ENCODE measurements at regions not wholly inside any gene's neighbourhood (a gene's known extent, or its start where the extent isn't known, plus 50 kb on each side); places are given as distances from the start of the nearest gene placed in this dataset.

GRCh38 chr5:2172471-2172870, 289.7 kb upstream of the IRX4 start:
- no peak for DNase-seq (ENCODE audit: low read depth)

GRCh38 chr5:2170761-2171160, 288.0 kb upstream of the IRX4 start:
- no peak overlapping the region for H3K9ac ChIP-seq (ENCODE audit: low read length)
- peaks cover 62% of the 10 kb centered on the region for H3K27me3 ChIP-seq (replicated peaks; ENCODE audit: control insufficient read depth, insufficient read depth, low read length)
- DNase-seq (ENCODE audit: low read depth), result no peak

More at GRCh38 chr5:2172471-2172870, 289.7 kb upstream of the IRX4 start:
- Histone ChIP-seq H3K27me3 (replicated peaks; ENCODE audit: control insufficient read depth, insufficient read depth, low read length) (peaks cover 58% of the 10 kb centered on the region), H3K36me3 (ENCODE audit: control insufficient read depth, insufficient read depth, low read length, severe bottlenecking) (no peaks in the 10 kb centered on the region), H3K4me3 (ENCODE audit: low read length) (no peak overlapping the region), H3K9ac (ENCODE audit: low read length) (no peak overlapping the region), H3K9me3 (ENCODE audit: control insufficient read depth, low read length) (no peaks in the 10 kb centered on the region), H3K4me1 (ENCODE audit: control insufficient read depth, insufficient read depth, low read length) (no peaks in the 10 kb centered on the region)

DNA sequence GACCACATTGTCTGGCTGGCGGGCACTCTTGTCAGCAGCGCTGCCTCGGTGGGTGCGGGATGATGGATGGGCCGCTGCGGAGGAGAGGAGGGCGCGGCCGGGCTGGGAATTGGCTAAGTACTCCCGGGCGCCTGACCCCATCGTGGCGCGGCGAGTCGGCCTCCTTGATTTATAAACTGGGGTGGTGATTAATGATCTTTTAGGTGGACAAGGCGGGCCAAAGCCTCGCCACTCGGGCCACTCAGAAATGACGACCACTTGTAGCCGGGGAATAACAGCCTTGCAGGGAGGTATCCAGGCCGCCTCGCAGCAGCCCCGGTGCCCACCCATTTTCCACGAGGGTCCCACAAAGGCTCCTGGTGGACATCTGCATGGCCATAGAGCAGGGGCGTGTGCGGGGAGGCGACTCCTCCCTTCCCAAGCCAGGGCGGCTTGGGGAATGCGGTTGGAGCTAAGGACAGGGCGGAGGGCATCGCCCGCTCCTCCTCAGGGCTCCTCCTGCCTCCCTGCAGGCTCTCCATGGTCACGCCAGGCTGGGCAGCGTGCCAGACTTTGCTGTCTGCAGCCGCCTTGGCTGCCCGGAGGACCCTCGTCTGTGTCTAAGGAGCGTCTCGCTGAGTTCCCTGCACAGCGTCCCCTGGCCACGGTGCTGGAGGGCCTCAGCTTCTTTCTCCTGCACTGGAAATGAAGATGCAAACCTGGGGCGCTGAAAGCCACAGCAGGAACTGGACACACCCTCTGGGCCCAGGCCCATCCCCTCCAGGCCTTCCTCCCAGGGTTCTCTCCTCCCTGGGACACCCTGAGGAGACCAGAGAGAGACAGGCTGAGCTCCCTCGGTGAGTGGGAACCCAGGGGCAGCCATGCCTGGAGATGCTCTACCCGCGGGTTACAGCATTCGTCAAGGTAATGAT, 287.4 kb upstream of the IRX4 start:
- Histone ChIP-seq H3K9me3 (ENCODE audit: control insufficient read depth, low read length) (no peaks in the 10 kb centered on the region), H3K36me3 (ENCODE audit: control insufficient read depth, insufficient read depth, low read length, severe bottlenecking) (no peaks in the 10 kb centered on the region), H3K4me3 (ENCODE audit: low read length) (no peak overlapping the region), H3K9ac (ENCODE audit: low read length) (no peak overlapping the region), H3K27me3 (replicated peaks; ENCODE audit: control insufficient read depth, insufficient read depth, low read length) (peaks cover 64% of the 10 kb centered on the region), H3K4me1 (ENCODE audit: control insufficient read depth, insufficient read depth, low read length) (no peaks in the 10 kb centered on the region)
- no peak for DNase-seq (ENCODE audit: low read depth)

More at GRCh38 chr5:2170761-2171160, 288.0 kb upstream of the IRX4 start:
- Histone ChIP-seq H3K4me3 (ENCODE audit: low read length) (no peak overlapping the region), H3K4me1 (ENCODE audit: control insufficient read depth, insufficient read depth, low read length) (no peaks in the 10 kb centered on the region), H3K9me3 (ENCODE audit: control insufficient read depth, low read length) (no peaks in the 10 kb centered on the region), H3K36me3 (ENCODE audit: control insufficient read depth, insufficient read depth, low read length, severe bottlenecking) (no peaks in the 10 kb centered on the region)

- Histone ChIP-seq H3K4me3 (ENCODE audit: low read length) (no peak overlapping the region), H3K9ac (ENCODE audit: low read length) (no peak overlapping the region), H3K36me3 (ENCODE audit: control insufficient read depth, insufficient read depth, low read length, severe bottlenecking) (no peaks in the 10 kb centered on the region), H3K4me1 (ENCODE audit: control insufficient read depth, insufficient read depth, low read length) (no peaks in the 10 kb centered on the region), H3K9me3 (ENCODE audit: control insufficient read depth, low read length) (no peaks in the 10 kb centered on the region), H3K27me3 (replicated peaks; ENCODE audit: control insufficient read depth, insufficient read depth, low read length) (peaks cover 62% of the 10 kb centered on the region)
- no peak for DNase-seq (ENCODE audit: low read depth)
Observed at GRCh38 chr5:2169430-2169808, 286.7 kb upstream of the IRX4 start.

DNA sequence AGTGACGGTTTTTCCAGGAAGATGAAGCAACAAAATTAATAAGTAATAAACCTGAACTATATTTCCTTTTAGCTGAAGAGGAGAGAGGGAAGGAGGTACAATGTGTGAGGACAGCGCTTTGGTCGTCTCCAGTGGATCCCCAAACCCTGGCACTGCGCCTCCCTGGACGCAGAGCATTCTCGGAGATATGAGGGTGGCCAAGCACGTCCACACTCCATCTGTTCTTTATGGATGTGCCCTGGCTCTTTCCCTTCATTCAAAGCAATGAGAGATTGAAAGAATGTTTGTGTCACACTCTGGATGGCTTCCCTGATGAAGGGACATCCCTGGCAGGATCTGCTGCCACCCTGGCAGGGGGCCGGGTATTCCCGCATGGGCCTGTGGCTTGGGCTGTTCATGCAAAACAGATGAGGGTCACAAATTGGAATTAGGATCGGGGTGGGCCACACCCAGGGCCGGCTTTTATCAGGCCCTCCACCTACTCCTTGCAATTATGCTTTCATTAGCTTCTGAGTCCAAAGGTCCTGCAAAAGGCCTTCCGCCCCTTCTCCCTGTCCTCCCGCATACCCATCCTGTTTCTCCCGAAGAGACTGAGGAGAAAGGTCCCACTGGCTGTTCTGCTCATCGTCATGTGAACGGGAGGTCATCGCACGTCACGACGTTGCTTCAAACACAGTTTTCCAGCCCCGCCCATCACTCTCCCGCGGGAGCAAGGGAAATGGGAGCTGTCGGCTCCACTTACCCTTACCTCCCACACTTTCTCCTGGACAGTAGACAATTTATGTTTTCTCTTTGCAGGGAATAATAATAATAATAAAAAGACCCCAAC, 286.1 kb upstream of the IRX4 start:
- H3K4me3 ChIP-seq (ENCODE audit: low read length), result no peak overlapping the region
- no peaks in the 10 kb centered on the region for H3K9me3 ChIP-seq (ENCODE audit: control insufficient read depth, low read length)
- H3K9ac ChIP-seq (ENCODE audit: low read length), result no peak overlapping the region
- peaks cover 62% of the 10 kb centered on the region for H3K27me3 ChIP-seq (replicated peaks; ENCODE audit: control insufficient read depth, insufficient read depth, low read length)
- H3K4me1 ChIP-seq (ENCODE audit: control insufficient read depth, insufficient read depth, low read length), result no peaks in the 10 kb centered on the region
- DNase-seq (ENCODE audit: low read depth), result no peak
- H3K36me3 ChIP-seq (ENCODE audit: control insufficient read depth, insufficient read depth, low read length, severe bottlenecking), result no peaks in the 10 kb centered on the region

DNA sequence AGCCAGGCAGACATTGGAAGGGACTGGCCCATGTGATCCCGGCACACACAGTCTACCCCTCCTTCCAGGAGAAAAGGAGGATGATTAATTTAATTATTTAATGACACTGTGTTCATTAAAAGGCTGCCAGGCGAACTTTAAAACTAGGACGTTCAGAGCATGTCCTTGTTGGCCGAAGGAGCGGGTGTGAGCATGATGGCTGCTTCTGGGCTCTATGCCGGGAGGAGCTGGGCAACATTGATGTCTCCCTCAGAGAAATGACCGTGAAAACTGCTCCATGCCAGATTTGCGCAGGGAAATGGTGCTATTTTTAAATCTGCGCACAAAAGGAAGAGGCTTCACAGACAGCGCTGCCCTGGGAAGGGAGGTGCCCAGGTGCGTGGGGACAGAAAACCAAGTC, 284.9 kb upstream of the IRX4 start:
- Histone ChIP-seq H3K36me3 (ENCODE audit: control insufficient read depth, insufficient read depth, low read length, severe bottlenecking) (no peaks in the 10 kb centered on the region), H3K4me1 (ENCODE audit: control insufficient read depth, insufficient read depth, low read length) (no peaks in the 10 kb centered on the region), H3K4me3 (ENCODE audit: low read length) (no peak overlapping the region), H3K27me3 (replicated peaks; ENCODE audit: control insufficient read depth, insufficient read depth, low read length) (peaks cover 60% of the 10 kb centered on the region), H3K9ac (ENCODE audit: low read length) (no peak overlapping the region), H3K9me3 (ENCODE audit: control insufficient read depth, low read length) (no peaks in the 10 kb centered on the region)
- no peak for DNase-seq (ENCODE audit: low read depth)

- peaks cover 54% of the 10 kb centered on the region for H3K27me3 ChIP-seq (replicated peaks; ENCODE audit: control insufficient read depth, insufficient read depth, low read length)
- H3K9ac ChIP-seq (ENCODE audit: low read length), result no peak overlapping the region
- H3K36me3 ChIP-seq (ENCODE audit: control insufficient read depth, insufficient read depth, low read length, severe bottlenecking), result no peaks in the 10 kb centered on the region
- H3K4me1 ChIP-seq (ENCODE audit: control insufficient read depth, insufficient read depth, low read length), result no peaks in the 10 kb centered on the region
- H3K4me3 ChIP-seq (ENCODE audit: low read length), result no peak overlapping the region
- no peaks in the 10 kb centered on the region for H3K9me3 ChIP-seq (ENCODE audit: control insufficient read depth, low read length)
- DNase-seq (ENCODE audit: low read depth), result no peak
Observed at GRCh38 chr5:2166979-2167377, 284.3 kb upstream of the IRX4 start.

GRCh38 chr5:2166306-2166978, 283.7 kb upstream of the IRX4 start:
- Histone ChIP-seq H3K9me3 (ENCODE audit: control insufficient read depth, low read length) (no peaks in the 10 kb centered on the region), H3K36me3 (ENCODE audit: control insufficient read depth, insufficient read depth, low read length, severe bottlenecking) (no peaks in the 10 kb centered on the region), H3K9ac (ENCODE audit: low read length) (no peak overlapping the region), H3K4me3 (ENCODE audit: low read length) (no peak overlapping the region), H3K4me1 (ENCODE audit: control insufficient read depth, insufficient read depth, low read length) (no peaks in the 10 kb centered on the region), H3K27me3 (replicated peaks; ENCODE audit: control insufficient read depth, insufficient read depth, low read length) (peaks cover 50% of the 10 kb centered on the region)
- DNase-seq (ENCODE audit: low read depth), result no peak

- Histone ChIP-seq H3K9me3 (ENCODE audit: control insufficient read depth, low read length) (no peaks in the 10 kb centered on the region), H3K9ac (ENCODE audit: low read length) (no peak overlapping the region), H3K4me3 (ENCODE audit: low read length) (no peak overlapping the region), H3K4me1 (ENCODE audit: control insufficient read depth, insufficient read depth, low read length) (no peaks in the 10 kb centered on the region), H3K27me3 (replicated peaks; ENCODE audit: control insufficient read depth, insufficient read depth, low read length) (peaks cover 44% of the 10 kb centered on the region), H3K36me3 (ENCODE audit: control insufficient read depth, insufficient read depth, low read length, severe bottlenecking) (no peaks in the 10 kb centered on the region)
- DNase-seq (ENCODE audit: low read depth), result no peak
Observed at GRCh38 chr5:2165615-2166305, 283.0 kb upstream of the IRX4 start.

- H3K36me3 ChIP-seq (ENCODE audit: control insufficient read depth, insufficient read depth, low read length, severe bottlenecking), result no peaks in the 10 kb centered on the region
- H3K27me3 ChIP-seq (replicated peaks; ENCODE audit: control insufficient read depth, insufficient read depth, low read length), result peaks cover 39% of the 10 kb centered on the region
- no peak overlapping the region for H3K4me3 ChIP-seq (ENCODE audit: low read length)
- no peaks in the 10 kb centered on the region for H3K4me1 ChIP-seq (ENCODE audit: control insufficient read depth, insufficient read depth, low read length)
- DNase-seq (ENCODE audit: low read depth), result no peak
- no peak overlapping the region for H3K9ac ChIP-seq (ENCODE audit: low read length)
- no peaks in the 10 kb centered on the region for H3K9me3 ChIP-seq (ENCODE audit: control insufficient read depth, low read length)
Observed at GRCh38 chr5:2165203-2165602, 282.5 kb upstream of the IRX4 start.

All from adipocyte (in vitro differentiated cells).